Left ventricle myocardium inferior (tissue), 1 donor: ENCODE measurements at regions not wholly inside any gene's neighbourhood (a gene's known extent, or its start where the extent isn't known, plus 50 kb on each side); places are given as distances from the start of the nearest gene placed in this dataset.

Experiments used
- DNase-seq: peaks from one replicate; pipeline ENCODE4 v3.0.0-alpha.2; 2020
- H3K27ac ChIP-seq: fragments of 200-600 bp; replicated peaks from 2 replicates; pipeline ENCODE4 v1.8.0; 2021
- H3K27me3 ChIP-seq: fragments of 200-600 bp; 2 replicates; pipeline ENCODE4 v1.8.0; 2021; ENCODE audit warnings: low read depth
- H3K36me3 ChIP-seq: fragments of 200-600 bp; 2 replicates; pipeline ENCODE4 v1.8.0; 2021
- H3K4me1 ChIP-seq: fragments of 200-600 bp; 2 replicates; pipeline ENCODE4 v1.8.0; 2021
- H3K4me3 ChIP-seq: fragments of 200-600 bp; 2 replicates; pipeline ENCODE4 v1.8.0; 2021; ENCODE audit warnings: mild to moderate bottlenecking, moderate library complexity
- H3K9me3 ChIP-seq: fragments of 200-600 bp; replicated peaks from 2 replicates; pipeline ENCODE4 v1.8.0; 2021
- CTCF ChIP-seq: fragments of 200-600 bp; IDR thresholded peaks from 2 replicates; pipeline ENCODE4 v1.8.0; 2021; ENCODE audit warnings: antibody characterized with exemption, mild to moderate bottlenecking, borderline replicate concordance
- intact Hi-C: fragments of 100-400 bp; cut with micrococcal nuclease; formaldehyde crosslinking; loops from one replicate; pipeline ENCODE4 v1.11.0; 2022
- donor health status: DM: no; HTN: yes; CAD: no; lungs with severe emphysema.

DNA sequence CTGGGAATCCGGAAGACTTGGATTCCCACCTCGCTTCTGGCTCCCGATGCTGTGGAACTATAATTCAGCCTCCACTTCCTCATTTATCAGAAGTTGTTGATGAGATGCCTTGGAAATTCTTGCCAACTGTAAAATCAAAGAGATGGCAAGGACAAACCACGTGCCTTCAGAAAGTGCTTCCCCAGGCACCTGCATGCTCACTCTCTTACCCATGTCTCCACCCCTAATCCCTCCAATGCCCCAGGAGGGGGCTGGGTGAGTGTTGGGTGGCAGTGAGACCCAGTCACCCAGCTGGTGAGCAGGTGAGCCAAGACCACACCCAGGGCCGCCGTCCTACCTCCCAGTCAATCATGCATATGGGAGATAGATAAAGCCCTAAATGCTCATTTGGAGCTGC lies 160.8 kb downstream of the PSMG1 start:
- Histone ChIP-seq H3K36me3 (no peaks in the 10 kb centered on the region), H3K4me1 (peaks cover 37% of the 10 kb centered on the region), H3K9me3 (peaks cover 10% of the 10 kb centered on the region), H3K4me3 (no peak overlapping the region), H3K27ac (peak overlapping the region; percentile 84), H3K27me3 (no peaks in the 10 kb centered on the region)
- no peak for DNase-seq
- TF ChIP-seq CTCF = no peak
- intact Hi-C loops = no loop called here

GRCh38 chr21:39022035-39022434 lies 161.2 kb downstream of the PSMG1 start:
- peaks cover 8% of the 10 kb centered on the region for H3K9me3 ChIP-seq
- peaks cover 37% of the 10 kb centered on the region for H3K4me1 ChIP-seq
- no peaks in the 10 kb centered on the region for H3K27me3 ChIP-seq
- H3K36me3 ChIP-seq = no peaks in the 10 kb centered on the region
- intact Hi-C loops = no loop called here
- TF ChIP-seq CTCF = no peak
- H3K27ac ChIP-seq = peak overlapping the region; percentile 84
- no peak overlapping the region for H3K4me3 ChIP-seq
- no peak for DNase-seq

DNA sequence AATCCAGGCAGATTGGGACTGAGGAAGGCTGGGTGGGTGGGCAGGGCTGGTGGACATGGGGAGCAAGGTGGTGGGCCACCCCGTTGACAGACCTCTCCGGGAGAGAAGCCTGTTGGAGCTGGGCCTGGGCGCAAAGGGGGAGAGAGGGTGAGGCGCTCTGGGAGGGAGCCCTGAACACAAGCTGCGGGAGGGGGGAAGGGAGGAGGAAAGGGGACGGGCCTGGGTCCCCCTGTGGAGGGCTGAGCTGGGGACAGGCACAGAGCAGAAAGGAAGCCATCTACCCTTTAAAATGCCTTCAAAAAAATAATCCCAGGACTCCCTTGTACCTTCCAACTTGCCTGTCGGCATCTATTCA lies 161.8 kb downstream of the PSMG1 start:
- Histone ChIP-seq H3K36me3 (no peaks in the 10 kb centered on the region), H3K4me1 (peaks cover 37% of the 10 kb centered on the region)

GRCh38 chr21:39020751-39021477 lies 162.3 kb downstream of the PSMG1 start:
- H3K4me1 ChIP-seq = peaks cover 37% of the 10 kb centered on the region
- intact Hi-C loops = no loop called here
- H3K4me3 ChIP-seq = no peak overlapping the region
- H3K27me3 ChIP-seq = no peaks in the 10 kb centered on the region
- H3K27ac ChIP-seq = peak overlapping the region; percentile 84
- TF ChIP-seq CTCF = no peak
- no peaks in the 10 kb centered on the region for H3K36me3 ChIP-seq
- H3K9me3 ChIP-seq = peaks cover 8% of the 10 kb centered on the region
- peak; percentile 36 for DNase-seq

More for the DNA sequence above, 161.8 kb downstream of the PSMG1 start:
- H3K4me3 ChIP-seq = no peak overlapping the region
- intact Hi-C loops = no loop called here
- H3K27me3 ChIP-seq = no peaks in the 10 kb centered on the region
- H3K27ac ChIP-seq = peak overlapping the region; percentile 84
- no peak for TF ChIP-seq CTCF
- DNase-seq = no peak
- peaks cover 8% of the 10 kb centered on the region for H3K9me3 ChIP-seq

- no peaks in the 10 kb centered on the region for H3K27me3 ChIP-seq
- DNase-seq = no peak
- TF ChIP-seq CTCF = no peak
- no peaks in the 10 kb centered on the region for H3K9me3 ChIP-seq
- H3K27ac ChIP-seq = no peak overlapping the region
- no peaks in the 10 kb centered on the region for H3K36me3 ChIP-seq
- intact Hi-C loops = no loop called here
- peaks cover 40% of the 10 kb centered on the region for H3K4me1 ChIP-seq
- H3K4me3 ChIP-seq = no peak overlapping the region
Measured at GRCh38 chr21:39018730-39019129, 164.5 kb downstream of the PSMG1 start.
